OCI-LY1 (cell line): ENCODE measurements at regions not wholly inside any gene's neighbourhood (a gene's known extent, or its start where the extent isn't known, plus 50 kb on each side); places are given as distances from the start of the nearest gene placed in this dataset.

Source experiments
- H2AFZ ChIP-seq: fragments of 200-600 bp; sonication (generic), shearing (Covaris generic); 2 replicates; pipeline ENCODE4 v1.6.0; 2014; ENCODE audit warnings: antibody characterized with exemption, mild to moderate bottlenecking, low read length
- H3F3A ChIP-seq: fragments of 200-600 bp; sonication (generic), shearing (Covaris generic); 2 replicates; pipeline ENCODE4 v1.6.0; 2014; ENCODE audit warnings: mild to moderate bottlenecking, antibody characterized with exemption, low read length, moderate library complexity; ENCODE audit not compliant: insufficient read depth
- H3K27ac ChIP-seq: fragments of 200-600 bp; sonication (generic); 2 replicates; pipeline ENCODE4 v1.5.1; 2014; ENCODE audit warnings: low read length, mixed run types, mild to moderate bottlenecking, low read depth; ENCODE audit not compliant: poor library complexity, severe bottlenecking
- H3K27me3 ChIP-seq: fragments of 200-600 bp; sonication (generic); 2 replicates; pipeline ENCODE4 v1.6.0; 2014; ENCODE audit warnings: antibody characterized with exemption, mild to moderate bottlenecking, low read length, moderate library complexity; ENCODE audit not compliant: insufficient read depth
- H3K36me3 ChIP-seq: fragments of 200-600 bp; sonication (generic); 2 replicates; pipeline ENCODE4 v1.6.1; 2014; ENCODE audit warnings: mild to moderate bottlenecking, antibody characterized with exemption, low read length, moderate library complexity, mixed read lengths; ENCODE audit not compliant: insufficient read depth
- H3K4me1 ChIP-seq: fragments of 200-600 bp; sonication (generic); 2 replicates; pipeline ENCODE4 v1.5.1; 2014; ENCODE audit warnings: mild to moderate bottlenecking, low read length, moderate library complexity; ENCODE audit not compliant: insufficient read depth, severe bottlenecking
- H3K4me2 ChIP-seq: fragments of 200-600 bp; sonication (generic), shearing (Covaris generic); 2 replicates; pipeline ENCODE4 v1.6.1; 2014; ENCODE audit warnings: low read length
- H3K4me3 ChIP-seq: fragments of 200-600 bp; sonication (generic); 2 replicates; pipeline ENCODE4 v1.5.1; 2014; ENCODE audit warnings: low read length, low read depth, mild to moderate bottlenecking, mixed read lengths; ENCODE audit not compliant: poor library complexity, severe bottlenecking
- H3K79me2 ChIP-seq: fragments of 200-600 bp; shearing (Covaris generic); 2 replicates; pipeline ENCODE4 v1.6.1; 2016; ENCODE audit warnings: mixed run types, low read length, mixed read lengths; ENCODE audit not compliant: insufficient read depth
- H3K9ac ChIP-seq: fragments of 200-600 bp; sonication (generic), shearing (Covaris generic); 2 replicates; pipeline ENCODE4 v1.6.1; 2014; ENCODE audit warnings: mild to moderate bottlenecking, low read length, mixed read lengths
- H3K9me2 ChIP-seq: fragments of 200-600 bp; sonication (generic), shearing (Covaris generic); 2 replicates; pipeline ENCODE4 v1.6.1; 2014; ENCODE audit warnings: low read depth, mild to moderate bottlenecking, low read length, mixed read lengths
- H3K9me3 ChIP-seq: fragments of 200-600 bp; shearing (Covaris generic); 2 replicates; pipeline ENCODE4 v1.6.1; 2014; ENCODE audit warnings: low read length, mixed read lengths
- H4K20me1 ChIP-seq: fragments of 200-600 bp; sonication (generic), shearing (Covaris generic); 2 replicates; pipeline ENCODE4 v1.6.0; 2016; ENCODE audit warnings: mild to moderate bottlenecking, low read length; ENCODE audit not compliant: insufficient read depth
- CTCF ChIP-seq: fragments of 200-600 bp; sonication (generic), shearing (Covaris generic); IDR thresholded peaks from 2 replicates; pipeline ENCODE4 v1.5.1; 2017; ENCODE audit warnings: mild to moderate bottlenecking, antibody characterized with exemption, low read length, moderate library complexity, mixed read lengths
- EZH2 ChIP-seq: fragments of 200-600 bp; sonication (generic), shearing (Covaris generic); IDR thresholded peaks from 2 replicates; pipeline ENCODE4 v1.8.0; 2017; ENCODE audit warnings: borderline replicate concordance, mixed run types, mild to moderate bottlenecking, antibody characterized with exemption, low read length, moderate library complexity, mixed read lengths

GRCh38 chr20:22302039-22302438 lies 282.3 kb downstream of the FOXA2 start:
- H3K79me2 ChIP-seq, result no peaks in the 10 kb centered on the region
- H3K9ac ChIP-seq, result no peak overlapping the region
- no peak overlapping the region for H3K4me3 ChIP-seq
- H3K27me3 ChIP-seq, result no peaks in the 10 kb centered on the region
- H3F3A ChIP-seq, result no peaks in the 10 kb centered on the region
- H3K27ac ChIP-seq, result no peak overlapping the region
- no peaks in the 10 kb centered on the region for H3K9me2 ChIP-seq
- H3K4me2 ChIP-seq, result no peak overlapping the region
- H3K9me3 ChIP-seq, result no peaks in the 10 kb centered on the region
- H3K4me1 ChIP-seq, result no peaks in the 10 kb centered on the region
- H3K36me3 ChIP-seq, result no peaks in the 10 kb centered on the region
- TF ChIP-seq CTCF (no peak), EZH2 (no peak)
- H4K20me1 ChIP-seq, result no peaks in the 10 kb centered on the region
- H2AFZ ChIP-seq, result no peak overlapping the region

DNA sequence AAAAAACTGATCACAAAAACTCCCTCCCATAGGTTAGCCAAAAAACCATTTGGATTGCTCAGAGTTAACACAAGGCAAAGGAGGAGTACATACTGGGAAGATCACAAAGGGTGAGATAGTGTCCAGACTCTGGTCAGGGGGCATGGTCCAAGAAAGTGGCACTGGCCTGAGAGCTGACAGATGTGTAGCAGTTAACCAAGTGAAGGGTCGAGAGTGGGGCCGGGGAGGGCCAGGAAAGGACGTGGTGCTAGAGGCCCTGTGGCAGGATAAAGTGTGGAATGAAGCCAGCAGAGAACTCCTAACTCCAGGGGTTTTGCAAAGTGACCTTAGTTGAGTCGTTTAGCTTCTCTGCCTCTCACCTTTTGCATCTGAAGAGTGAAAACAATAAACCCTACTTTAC lies 290.5 kb downstream of the FOXA2 start:
- Histone ChIP-seq H3K4me3 (no peak overlapping the region), H3K4me1 (no peaks in the 10 kb centered on the region), H3K4me2 (no peak overlapping the region), H3K9me2 (no peaks in the 10 kb centered on the region), H3K36me3 (no peaks in the 10 kb centered on the region), H4K20me1 (no peaks in the 10 kb centered on the region), H3K27ac (no peak overlapping the region), H3K27me3 (no peaks in the 10 kb centered on the region), H3K9ac (no peak overlapping the region), H3K9me3 (no peaks in the 10 kb centered on the region), H3K79me2 (no peaks in the 10 kb centered on the region), H3F3A (no peaks in the 10 kb centered on the region), H2AFZ (no peak overlapping the region)
- TF ChIP-seq EZH2, result no peak
- no peak for TF ChIP-seq CTCF

- Histone ChIP-seq H3K9ac (no peak overlapping the region), H3K36me3 (no peaks in the 10 kb centered on the region), H3F3A (no peaks in the 10 kb centered on the region), H3K9me2 (no peaks in the 10 kb centered on the region), H3K27me3 (no peaks in the 10 kb centered on the region), H3K4me1 (no peaks in the 10 kb centered on the region), H2AFZ (no peak overlapping the region), H3K4me2 (no peak overlapping the region), H4K20me1 (no peaks in the 10 kb centered on the region), H3K9me3 (no peaks in the 10 kb centered on the region), H3K27ac (no peak overlapping the region), H3K4me3 (no peak overlapping the region), H3K79me2 (no peaks in the 10 kb centered on the region)
- no peak for TF ChIP-seq CTCF
- no peak for TF ChIP-seq EZH2
Observed at GRCh38 chr20:22289442-22289841, 294.9 kb downstream of the FOXA2 start.
